G401 (cell line): ENCODE measurements at regions not wholly inside any gene's neighbourhood (a gene's known extent, or its start where the extent isn't known, plus 50 kb on each side); places are given as distances from the start of the nearest gene placed in this dataset.

Experiments
- DNase-seq: peaks from one replicate; pipeline ENCODE4 v3.0.0-alpha.2; 2015; ENCODE audit warnings: low spot score
- in situ Hi-C: cut with HindIII; loops from 2 replicates; pipeline ENCODE4 v1.10.0; 2016; ENCODE audit warnings: low sequenced_read_pairs, mixed read lengths

DNA sequence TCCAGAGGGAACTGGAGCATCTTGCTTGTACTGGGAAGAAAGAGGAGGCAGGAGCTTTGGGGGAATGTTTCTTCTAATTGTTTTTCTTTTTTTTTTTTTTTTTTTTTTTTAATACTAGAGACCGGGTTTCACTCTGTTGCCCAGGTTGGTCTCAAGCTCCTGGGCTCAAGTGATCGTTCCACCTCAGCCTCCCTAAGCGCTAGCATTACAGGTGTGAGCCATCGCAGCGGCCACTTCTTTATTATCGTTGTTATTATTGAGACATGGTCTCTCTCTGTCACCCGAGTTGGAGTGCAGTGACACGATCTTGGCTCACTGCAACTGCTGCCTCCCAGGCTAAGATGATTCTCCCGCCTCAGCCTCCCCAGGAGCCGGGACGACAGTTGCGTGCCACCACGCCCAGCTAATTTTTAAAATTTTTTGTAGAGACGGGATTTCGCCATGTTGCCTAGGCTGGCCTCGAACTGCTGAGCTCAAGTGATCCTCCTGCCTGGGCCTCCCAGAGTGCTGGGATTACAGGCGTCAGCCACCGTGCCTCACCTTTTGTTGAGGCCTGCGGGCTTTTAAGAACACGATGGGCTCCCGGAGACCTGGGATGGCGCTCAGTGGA lies 137.3 kb upstream of the GSE1 start:
- in situ Hi-C loops, result no loop called here
- no peak for DNase-seq

DNA sequence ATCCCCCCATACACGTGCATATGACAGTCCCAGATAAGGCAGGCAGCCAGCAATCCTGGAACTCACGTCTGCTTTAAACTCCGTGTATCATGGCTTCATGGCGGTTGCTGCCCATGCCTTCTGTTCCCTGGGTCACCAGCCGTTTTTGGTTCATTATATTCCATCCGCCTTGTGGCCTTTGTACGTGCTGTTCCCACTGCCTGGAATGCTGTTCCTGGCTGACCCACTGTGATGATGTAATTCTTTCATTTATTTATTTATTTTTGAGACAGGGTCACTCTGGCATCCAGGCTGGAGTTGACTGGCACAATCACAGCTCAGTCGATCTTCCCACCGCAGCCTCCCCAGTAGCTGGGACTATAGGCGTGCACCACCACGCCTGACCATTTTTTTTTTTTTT lies 136.7 kb upstream of the GSE1 start:
- in situ Hi-C loops, result no loop called here
- DNase-seq, result no peak

DNA sequence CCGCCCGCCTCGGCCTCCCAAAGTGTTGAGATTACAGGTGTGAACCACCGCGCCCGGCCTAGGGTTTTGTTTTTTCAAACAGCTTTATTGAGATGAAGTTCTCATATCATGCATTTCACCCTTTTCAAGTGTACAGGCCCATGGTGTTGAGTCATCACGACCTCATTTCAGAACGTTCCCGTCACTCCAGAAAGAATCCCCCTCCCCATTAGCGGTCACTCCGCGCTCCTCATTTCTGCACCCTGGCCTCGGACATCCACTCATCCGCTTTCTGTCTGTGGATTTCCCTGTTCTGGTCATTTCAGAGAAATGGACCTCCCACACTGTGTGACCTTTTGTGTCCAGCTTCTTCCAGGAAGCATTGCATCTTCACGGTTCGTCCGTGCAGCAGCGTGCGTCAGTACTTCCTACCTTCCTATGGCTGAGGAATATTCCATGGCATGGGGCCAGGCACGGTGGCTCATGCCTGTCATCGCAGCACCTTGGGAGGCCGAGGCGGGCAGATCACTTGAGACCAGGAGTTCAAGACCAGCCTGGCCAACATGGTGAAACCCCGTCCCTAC lies 135.2 kb upstream of the GSE1 start:
- in situ Hi-C loops, result no loop called here
- no peak for DNase-seq

DNA sequence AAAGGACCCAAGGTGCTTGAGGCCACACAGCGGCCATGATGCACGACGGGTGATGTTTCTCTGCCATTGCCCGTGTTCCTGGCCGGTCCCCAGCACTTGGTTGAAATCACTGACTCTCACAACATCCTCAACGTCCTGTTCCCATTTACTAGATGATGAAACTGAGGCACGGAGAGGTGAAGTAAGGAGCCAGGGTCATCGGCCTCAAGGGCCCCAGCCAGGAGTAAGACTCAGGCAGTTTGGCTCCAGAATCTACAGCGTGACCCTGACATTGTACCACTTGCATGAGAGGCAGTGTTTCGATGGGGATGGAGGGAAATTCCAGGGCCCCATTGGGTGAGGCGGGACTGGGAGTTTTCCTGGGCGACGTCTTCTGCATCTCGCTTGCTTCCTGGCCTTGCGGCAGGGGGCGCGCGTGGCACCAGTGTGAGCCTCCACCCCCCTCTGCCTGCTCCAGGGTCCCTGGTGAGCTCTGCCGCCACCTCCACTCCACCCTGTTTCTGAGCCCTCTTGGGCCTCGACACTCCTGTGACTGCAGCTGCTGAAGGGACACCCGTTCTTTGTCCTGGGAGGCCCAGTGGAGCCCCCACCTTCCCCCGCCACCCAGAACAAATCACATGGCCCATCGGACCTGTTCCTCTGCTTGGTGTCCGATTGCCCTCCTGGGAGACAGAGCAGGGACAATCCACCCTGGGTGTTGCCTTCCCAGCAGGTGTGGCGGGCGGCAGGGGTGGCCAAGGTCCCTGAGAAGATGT lies 133.0 kb upstream of the GSE1 start:
- in situ Hi-C loops, result no loop called here
- no peak for DNase-seq

DNA sequence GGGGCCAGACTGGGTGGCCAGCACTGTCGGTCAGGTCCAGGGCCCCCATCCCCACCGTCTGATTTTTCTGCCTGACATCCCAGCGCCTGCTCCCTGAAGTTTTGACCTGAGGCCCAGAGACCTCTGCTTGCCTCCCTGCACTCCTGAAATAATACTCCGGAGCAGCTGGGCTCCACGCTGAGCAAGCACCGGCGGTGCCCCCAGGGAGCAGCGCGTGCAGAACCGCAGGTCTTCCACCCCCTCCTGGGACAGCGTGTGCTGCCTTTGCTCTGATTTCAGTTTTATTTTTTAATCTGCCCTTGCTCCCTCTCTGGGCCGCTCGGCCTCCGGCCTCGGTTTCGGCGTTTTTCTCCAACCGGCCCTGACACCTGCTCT lies 132.4 kb upstream of the GSE1 start:
- no peak for DNase-seq

DNA sequence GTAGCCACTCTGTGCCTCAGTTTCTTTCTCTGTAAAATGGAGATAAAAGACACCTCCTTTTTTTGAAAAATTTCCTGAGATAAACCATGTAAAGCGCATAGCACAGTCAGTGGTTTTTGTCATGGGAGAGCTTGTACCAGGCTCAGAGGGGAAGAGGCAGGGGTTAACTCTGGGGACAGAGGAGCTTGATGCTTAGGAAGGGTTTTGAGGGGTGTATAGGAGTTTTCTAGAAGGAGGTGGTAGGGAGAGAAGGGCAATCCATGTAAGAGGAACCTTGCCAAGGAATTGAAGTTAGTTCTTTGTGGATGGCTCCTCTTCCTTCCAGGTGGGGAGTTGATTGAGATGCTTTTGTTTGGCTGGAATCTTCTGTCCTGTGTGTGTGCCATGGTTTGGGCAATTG lies 131.9 kb upstream of the GSE1 start:
- DNase-seq, result no peak

More for the DNA sequence above, 132.4 kb upstream of the GSE1 start:
- in situ Hi-C loops, result no loop called here

DNA sequence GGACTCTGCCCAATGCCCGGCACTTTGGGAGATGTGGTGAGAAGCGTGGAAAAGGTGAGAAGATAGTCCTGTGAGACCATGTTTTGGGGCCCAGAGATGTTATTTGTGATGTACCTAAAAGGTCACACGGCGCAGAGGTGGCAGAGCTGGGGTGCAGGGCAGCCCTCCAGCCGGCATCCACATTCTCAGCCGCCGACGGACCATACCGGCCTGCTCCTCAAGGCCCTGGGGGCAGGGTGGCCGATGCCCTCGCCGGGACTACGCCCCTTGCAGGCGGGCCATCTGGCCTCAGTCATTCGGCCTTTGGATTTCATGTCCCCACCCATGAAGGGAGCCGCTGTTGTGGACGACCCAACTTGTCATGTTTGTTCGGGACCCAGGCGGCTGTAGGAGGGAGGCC lies 131.4 kb upstream of the GSE1 start:
- no peak for DNase-seq
- in situ Hi-C loops, result no loop called here

More for the DNA sequence above, 131.9 kb upstream of the GSE1 start:
- in situ Hi-C loops, result no loop called here

DNA sequence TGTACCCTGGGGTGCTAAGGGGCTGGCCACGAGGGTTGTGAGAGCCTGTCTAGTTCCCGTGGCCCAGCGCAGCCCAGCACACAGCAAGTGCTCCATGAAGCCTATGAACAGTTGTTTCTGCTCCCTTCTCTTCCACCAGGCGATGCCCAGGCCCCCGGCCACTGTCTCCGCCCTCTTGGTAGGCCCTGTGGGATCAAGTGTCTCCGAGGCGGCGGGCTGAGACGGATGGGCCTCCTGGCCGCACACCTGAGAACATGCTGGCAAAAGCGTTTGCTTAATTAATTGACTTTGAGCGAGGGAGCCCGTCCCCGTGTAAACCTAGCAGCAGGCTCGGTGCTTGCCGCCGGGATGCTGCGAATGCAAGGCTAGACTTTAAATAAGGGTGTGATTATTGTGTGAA lies 129.7 kb upstream of the GSE1 start:
- no peak for DNase-seq
- in situ Hi-C loops, result no loop called here

DNA sequence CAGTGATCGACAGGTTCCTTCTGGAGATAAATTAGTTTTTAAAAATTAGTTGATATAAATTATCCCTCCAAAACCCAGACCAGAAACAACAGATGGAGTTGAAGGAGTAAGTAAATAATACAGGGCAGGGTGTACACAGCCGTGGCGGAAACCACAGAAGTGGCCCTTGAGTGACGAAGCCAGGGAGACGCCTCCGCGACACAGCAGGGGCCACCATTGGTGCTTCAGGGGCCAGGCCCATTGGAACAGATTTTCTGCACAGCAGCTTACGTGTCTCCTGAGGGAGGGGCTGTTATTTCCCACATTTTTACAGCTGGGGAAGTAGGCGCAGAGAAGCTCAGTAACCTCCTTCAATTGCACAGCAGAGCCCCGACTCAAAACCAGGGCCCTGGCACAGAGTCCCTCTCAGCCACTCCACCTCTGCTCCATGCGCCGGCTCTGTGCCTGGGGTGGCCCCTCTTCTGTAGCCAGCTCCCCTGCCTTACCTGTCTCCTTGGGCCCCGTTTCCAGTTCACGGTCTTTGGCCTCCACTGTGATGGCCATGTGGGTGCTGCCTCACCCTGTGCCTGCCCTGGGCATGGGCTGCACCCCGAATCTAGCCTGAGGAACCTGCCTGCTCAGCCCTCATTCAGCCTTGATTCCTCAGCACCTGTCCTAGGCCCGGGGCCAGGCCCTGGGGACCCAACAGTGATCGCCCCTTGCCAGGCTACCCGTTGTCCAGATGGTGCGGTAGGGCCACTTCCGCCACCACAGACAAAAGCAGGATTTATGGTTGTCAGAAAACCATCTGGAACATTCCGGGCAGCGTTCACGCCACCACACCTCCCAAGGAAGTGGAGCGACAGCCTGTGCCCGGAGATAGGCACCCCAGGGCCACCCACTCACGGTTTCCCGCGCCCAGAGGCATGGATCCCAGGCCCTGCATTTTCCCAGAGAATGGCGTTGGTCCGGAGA lies 128.5 kb upstream of the GSE1 start:
- DNase-seq, result peak; percentile 69
- in situ Hi-C loops, result no loop called here

DNA sequence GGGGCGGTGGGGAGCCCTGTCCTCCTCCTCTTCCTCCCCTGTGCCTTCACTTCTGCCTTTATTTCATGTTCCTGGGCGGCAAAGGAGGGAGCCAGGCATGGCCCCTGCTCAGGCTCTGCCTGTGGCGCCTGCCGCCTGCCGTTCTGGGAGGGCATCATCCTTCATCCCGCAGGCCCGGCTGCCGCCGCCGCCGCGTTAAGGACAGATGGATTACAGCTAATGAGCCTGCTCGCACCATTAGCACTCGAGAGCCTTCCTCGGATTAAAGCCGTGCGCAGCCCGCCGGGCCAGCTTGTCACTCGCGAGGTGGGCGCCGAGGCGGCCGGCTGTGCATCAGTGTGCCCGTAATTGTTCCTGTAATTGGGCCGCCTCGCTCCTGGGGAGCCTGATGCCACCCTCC lies 127.7 kb upstream of the GSE1 start:
- in situ Hi-C loops, result no loop called here
- DNase-seq, result peak; percentile 83

DNA sequence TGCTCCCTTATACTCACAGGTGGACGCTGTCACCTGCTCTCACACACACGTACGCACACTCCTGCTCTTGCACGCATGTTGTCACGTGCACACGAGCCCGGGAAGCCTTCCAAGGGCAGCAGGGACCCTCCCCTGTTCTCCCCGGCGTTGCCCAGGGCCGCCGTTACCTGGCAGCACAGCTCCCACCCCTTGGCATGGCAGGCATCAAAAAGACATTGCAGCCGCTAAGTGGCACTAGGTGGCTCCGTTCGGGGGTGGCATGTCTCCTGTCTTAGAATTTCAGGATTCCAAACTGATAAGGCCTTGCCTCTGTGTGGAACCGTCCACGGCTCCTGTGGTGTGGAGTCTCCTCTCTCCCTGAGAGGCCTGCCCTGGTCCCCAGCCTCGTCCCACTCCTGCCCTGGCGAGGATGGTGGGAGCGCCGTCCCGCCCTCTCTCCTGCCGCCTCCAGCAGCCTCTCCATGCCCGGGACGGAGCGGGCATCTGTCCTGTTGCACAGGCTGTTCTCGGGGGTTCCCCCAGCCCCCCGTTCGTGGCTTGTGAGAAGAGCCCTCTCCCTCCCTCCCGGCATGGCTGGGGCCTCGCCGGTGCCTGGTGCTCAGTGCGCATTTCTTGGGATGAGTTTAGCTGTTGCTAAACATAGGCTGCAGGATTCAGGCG lies 126.7 kb upstream of the GSE1 start:
- DNase-seq, result peak; percentile 38
- in situ Hi-C loops, result no loop called here

DNA sequence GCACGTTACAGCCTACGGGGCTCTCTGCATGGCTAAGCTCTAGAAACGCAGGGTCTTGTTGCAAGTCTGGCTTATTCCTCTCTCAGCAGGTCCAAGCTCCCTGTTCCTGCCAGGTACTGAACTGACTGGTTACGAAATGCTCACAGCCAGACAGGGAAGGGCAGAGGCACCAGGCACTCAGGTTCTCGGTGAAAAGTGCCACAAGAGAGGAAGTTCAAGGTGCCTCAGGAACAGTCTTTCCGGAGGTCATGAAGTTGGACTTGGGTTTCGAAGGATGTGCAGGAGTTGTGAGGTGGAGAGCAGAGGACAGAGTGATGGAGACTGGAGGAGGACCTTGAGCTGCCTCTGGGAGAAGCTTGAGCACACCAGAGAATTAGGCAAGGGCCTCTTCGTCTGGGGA lies 124.7 kb upstream of the GSE1 start:
- in situ Hi-C loops, result no loop called here
- no peak for DNase-seq

DNA sequence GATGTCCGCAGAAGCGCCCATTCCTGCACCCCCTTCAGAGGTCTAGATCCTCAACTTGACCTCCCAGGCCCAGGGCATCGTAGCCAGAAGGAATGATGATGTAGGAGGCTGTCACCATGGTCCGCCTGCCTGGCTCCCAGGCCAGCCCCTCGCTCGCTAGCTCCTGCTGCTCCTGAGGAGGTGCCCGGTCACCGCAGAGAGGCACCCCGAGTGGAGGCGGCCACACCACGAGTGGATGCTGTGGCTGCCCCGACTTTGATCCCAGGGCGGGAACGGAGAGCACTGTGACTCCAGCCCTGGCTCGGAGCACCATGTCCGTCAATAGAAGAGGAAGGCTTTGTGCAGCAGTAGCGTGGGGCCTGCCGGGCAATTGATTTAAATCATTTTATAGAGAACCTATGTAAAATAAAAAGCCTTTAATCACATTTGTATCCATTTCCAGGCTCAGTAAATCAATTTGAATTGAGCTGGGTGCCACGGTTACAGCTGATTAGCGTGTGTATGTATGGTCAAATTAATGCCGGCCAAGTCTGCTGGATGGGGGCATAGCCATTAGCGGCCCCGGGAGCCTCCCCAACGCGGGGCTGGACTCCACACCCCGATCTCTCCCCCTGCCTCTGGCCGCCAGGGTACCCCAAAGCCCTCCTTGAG lies 122.6 kb upstream of the GSE1 start:
- in situ Hi-C loops, result no loop called here
- DNase-seq, result no peak

DNA sequence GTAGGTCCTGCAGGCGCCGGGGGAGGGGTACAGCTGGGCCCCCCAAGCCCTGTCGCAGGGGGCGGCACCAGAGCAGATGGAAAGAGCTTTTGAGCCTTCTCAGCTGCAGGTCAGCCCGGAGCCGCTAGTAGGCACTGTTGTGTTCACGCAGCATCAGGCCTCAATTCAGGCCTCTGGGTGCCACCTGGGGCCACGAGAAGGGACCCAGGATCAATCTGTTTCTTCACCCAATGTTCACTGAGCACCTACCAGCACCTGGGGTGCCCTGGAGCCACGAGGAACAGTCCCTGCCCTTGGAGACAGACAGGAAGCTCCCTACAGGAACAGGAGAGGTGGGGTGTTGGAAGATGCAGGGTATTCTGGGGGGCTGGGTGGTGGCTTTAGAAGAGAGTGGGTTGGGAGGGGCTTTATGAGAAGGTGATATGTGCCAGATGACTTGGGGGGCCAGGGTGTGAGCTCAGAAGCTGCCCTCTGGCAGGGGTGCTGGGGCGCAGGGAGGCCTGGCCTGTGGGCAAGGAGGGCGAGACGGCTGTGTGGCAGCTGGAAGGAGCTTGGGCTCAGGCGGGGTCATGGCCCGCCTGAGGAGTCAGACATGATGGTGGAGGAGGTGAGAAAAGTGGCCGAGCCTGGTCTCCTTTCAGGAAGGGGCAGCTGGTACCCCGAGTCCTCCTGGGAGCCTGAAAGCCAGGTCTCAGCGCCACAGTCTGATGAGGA lies 121.9 kb upstream of the GSE1 start:
- in situ Hi-C loops, result no loop called here
- no peak for DNase-seq

DNA sequence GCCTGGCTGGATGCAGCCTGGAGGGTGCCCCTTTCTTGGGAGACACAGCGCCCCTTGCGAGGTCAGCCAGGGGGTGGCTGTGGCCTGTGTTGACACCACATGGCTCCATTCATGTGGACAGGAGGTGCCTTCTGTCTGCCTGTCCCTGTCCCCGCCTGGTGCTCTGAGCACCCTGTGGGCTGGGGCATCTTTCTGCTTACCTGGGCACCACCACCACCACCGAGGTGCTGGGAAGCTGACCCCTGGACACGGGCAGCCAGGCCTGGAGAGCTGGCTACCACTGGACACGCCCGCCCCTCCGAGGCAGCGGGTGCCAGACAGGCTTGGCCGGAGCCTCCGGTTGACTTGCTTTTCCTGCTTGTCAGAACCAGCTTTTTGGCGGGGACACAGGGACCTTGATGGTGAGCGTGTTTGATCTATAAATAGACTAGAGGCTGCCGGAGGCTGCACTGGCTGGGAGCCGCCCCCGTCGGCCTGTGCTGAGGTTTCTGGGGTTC lies 121.3 kb upstream of the GSE1 start:
- in situ Hi-C loops, result no loop called here

DNA sequence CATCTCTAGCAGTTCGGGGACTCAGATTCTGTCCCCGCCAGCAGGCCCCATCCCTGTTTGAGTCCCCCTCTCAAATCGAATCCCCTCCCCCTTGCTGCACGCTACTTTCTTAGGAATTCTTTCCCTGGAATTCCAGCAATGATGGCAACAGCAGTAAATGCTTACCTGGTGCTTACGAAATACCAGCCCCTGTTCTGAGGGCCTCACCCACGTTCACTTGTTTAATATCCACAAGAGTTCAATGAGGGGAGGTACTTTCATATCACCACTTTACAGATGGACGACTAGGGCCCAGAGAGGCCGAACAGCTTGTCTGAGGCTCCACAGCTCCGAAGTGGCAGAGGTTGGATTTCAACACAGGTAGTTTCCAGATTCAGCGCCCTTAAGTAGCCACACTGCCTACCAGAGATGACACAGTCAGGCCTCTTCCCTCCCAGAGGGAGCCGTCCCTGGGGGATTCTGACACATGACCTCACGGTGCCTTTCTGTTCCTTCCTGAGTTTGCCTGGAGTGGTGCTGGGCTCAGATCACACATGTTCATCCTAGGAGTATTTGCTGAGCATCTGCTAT lies 120.7 kb upstream of the GSE1 start:
- in situ Hi-C loops, result no loop called here
- DNase-seq, result no peak

More for the DNA sequence above, 121.3 kb upstream of the GSE1 start:
- DNase-seq, result peak; percentile 96

DNA sequence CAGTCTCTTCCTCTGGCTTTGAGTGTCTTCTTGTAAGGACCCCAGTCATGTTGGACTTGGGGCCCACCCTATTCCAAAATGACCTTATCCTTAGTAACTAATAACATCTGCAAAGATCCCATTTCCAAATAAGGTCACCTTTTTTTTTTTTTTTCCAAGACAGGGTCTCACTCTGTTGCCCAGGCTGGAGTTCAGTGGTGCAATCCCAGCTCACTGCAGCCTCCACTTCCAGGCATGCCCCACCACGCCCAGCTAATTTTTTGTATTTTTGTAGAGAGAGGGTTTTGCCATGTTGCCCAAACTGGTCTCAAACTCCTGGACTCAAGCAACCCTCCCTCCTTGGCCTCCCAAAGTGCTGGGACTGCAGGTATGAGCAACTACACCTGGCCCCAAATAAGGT lies 118.8 kb upstream of the GSE1 start:
- in situ Hi-C loops, result no loop called here
- DNase-seq, result no peak

DNA sequence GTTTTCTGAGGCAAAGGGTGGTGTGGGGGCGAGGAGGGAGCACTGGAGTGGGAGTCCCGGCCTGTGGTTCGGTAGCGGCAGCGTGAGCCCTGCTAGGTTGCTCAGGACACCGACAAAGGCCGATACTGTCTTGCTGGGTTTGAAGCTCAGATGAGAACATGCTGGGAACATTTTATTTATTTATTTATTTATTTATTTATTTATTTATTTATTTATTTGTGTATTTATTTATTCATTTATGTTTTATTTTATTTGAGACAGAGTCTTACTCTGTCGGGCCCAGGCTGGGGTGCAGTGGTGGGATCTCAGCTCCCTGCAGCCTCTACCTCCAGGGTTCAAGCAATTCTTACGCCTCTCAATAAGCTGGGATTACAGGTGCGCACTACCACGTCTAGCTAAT lies 117.9 kb upstream of the GSE1 start:
- in situ Hi-C loops, result loop anchor here (5.0 kb wide), 1 partner anchor 42 kb away; no protein-coding TSS in a partner anchor

More for the DNA sequence above, 117.9 kb upstream of the GSE1 start:
- DNase-seq, result no peak
